NCI-H774 (cell line): ENCODE measurements at regions not wholly inside any gene's neighbourhood (a gene's known extent, or its start where the extent isn't known, plus 50 kb on each side); places are given as distances from the start of the nearest gene placed in this dataset.

Experiments used
- DNase-seq: peaks from one replicate; lab custom pipeline; 2025; lab: John Stamatoyannopoulos, UW

GRCh38 chr2:46831051-46831868 is 84.3 kb downstream of the MCFD2 start:
- no peak for DNase-seq

DNA sequence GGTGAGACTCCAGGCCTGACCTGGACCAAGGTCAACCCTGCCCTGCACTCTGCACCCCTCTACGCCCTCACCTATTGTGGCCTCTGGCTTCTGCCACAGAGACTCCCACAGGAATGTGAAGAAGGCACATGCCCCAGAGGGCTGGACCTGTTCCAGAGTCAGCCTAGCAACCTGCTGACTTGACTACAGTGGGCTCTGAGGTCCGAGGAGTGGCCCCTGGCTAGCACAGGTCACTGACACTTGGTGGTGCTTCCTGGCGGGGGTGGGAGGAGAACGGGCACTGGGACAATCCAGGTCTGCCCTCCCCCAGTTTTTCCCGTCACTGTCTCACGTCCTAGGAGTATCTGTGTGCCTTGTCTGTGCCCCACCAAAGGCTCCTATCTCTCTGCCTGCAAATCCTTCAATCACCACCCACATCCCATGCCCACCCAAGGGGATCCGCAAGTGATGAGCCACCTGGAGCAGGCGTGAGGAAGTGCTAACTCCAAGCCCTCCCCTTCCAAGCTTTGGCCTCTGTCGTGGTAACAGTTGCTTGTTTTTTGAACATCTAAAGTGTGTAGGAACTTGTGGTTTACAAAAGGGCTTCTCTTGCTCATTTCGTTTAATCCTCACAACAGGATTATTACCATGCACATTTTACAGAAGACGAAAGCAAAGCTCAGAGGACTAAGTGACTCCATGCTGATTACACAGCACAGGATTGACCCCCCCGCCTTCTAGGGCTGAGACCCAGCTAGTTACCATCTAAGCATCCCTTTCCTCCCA is 86.2 kb downstream of the MCFD2 start:
- DNase-seq = no peak

GRCh38 chr2:46828491-46829230 is 86.9 kb downstream of the MCFD2 start:
- no peak for DNase-seq

DNA sequence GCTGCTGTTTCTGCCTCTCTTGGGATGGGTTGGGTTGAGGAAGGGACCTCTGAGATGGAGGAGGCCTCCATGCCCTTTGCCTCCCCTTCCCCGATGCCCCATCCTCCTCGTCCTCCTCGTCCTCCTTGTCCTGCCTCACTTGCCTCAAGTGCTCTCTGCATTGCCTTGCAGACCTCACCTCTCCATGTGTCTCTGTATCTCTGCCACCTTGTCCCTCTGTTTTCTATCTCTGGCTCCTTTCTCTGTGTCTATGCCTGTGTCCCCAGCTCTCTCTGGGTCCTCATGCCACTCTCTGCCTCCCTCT is 87.5 kb downstream of the MCFD2 start:
- no peak for DNase-seq

DNA sequence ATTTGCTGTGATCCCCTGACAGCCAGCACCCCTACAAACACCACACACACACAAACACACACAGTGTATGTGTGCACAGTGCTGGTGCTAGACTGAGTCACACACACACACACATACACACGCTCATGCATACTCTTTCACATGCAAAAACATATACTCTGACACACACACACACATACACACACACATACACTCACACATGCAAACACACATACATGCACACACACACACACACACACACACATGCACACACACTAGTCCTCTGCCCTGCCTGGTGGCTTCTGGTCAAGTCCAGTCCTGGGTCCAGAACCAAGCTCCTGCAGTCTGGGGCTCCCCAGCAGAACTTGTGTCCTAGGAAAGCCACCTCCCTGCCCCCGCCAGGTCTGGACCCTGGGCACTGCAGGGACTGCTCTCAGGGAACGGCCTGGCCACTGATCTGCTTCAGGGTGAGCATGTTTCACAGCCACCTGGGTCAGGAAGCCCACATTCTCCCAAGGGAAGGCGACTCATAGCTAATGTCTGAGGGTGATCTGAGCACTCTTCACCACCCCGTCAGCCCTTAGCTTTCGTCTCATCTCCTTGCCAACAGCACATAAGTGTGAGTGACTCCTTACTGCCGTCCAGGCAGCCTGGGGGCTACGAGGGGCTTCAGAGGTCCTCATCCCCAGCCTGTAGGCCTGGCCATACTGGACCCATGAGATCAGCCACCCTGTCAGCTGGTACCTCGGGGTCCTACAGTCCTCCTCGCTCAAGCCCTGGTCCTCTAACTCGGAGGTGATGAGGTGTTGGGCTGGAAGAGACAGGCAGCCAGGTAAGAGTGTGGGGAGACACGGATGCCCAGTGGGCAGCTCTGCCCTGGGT is 88.1 kb downstream of the MCFD2 start:
- DNase-seq = no peak

GRCh38 chr2:46826569-46827245 is 88.9 kb downstream of the MCFD2 start:
- no peak for DNase-seq

GRCh38 chr2:46825939-46826568 is 89.6 kb downstream of the MCFD2 start:
- no peak for DNase-seq

- DNase-seq = no peak
Observed at GRCh38 chr2:46825231-46825938, 90.2 kb downstream of the MCFD2 start.

DNA sequence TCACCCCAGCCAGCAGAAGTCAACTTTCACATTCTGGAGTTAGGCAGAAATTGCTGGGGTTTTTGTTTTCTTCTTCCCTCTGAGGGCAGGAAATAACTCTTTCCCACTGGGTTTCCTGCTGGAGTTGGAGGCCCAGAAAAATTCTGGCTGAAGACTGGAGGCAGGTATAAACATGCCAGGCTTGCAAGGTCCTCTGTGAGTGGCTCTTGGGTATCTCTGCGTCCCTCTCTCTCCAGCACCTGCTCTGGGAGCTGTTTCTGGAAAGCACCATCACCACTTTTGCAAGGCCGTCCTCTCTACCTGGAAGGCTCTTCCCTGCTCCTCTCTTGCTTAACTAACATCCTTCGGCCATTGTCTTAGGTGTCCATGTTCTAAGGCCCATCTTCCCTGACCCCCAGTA is 91.0 kb downstream of the MCFD2 start:
- DNase-seq = no peak

GRCh38 chr2:46821600-46821999 is 94.0 kb downstream of the MCFD2 start:
- DNase-seq = no peak

DNA sequence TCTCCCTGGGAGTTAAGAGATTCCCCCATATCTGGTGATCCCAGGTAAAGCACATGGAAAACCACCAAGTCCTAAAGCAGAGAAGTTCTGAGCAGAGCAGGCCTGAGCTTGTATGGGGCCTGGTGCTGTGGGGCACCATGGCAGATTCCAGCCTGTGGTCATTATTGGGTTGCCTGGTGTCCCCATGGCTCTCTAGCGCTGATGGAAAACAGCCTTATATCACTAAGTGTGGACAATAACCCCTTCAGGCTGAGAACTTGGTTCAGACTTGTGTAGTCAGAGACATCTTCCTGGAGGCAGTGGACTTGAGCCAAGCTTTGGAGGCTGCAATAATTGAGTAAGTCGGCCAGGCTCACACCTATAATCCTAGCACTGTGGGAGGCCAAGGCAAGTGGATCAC is 96.8 kb downstream of the MCFD2 start:
- no peak for DNase-seq

- DNase-seq = no peak
Observed at GRCh38 chr2:46818141-46818621, 97.4 kb downstream of the MCFD2 start.

GRCh38 chr2:46816846-46817726 is 98.5 kb downstream of the MCFD2 start:
- DNase-seq = no peak

DNA sequence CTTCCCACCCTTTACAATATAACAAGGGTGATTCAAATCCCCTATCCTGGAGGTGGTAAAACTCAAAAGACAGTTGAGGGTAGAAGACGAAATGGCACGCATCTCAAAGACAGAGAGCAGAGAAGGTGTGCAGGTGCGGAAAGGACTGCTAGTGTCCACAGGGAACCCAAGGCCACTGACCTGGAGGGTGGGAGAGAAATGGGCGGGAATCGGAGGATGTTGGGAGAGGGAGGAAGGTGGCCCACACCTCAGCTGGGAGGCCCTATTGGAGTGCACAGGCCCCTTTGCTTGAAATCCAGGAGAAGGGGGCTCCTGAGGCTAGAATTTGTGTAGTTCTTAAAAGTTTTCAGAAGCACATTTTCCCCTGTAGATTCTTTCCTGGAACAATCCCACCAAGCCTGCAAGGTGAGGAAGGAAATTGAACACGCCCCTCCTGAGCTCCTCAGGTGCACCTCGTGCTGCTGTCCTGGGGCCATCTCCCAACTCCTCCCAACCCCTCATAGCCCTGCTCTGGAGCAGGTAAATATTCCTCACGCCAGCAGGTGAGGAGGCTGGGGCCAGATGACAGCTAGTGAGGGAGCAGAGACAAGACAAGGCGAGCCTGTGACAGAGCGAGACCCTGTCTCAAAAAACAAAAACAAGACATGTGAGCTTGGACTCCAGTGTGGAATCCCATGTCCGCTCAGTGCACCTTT is 99.3 kb downstream of the MCFD2 start:
- no peak for DNase-seq

DNA sequence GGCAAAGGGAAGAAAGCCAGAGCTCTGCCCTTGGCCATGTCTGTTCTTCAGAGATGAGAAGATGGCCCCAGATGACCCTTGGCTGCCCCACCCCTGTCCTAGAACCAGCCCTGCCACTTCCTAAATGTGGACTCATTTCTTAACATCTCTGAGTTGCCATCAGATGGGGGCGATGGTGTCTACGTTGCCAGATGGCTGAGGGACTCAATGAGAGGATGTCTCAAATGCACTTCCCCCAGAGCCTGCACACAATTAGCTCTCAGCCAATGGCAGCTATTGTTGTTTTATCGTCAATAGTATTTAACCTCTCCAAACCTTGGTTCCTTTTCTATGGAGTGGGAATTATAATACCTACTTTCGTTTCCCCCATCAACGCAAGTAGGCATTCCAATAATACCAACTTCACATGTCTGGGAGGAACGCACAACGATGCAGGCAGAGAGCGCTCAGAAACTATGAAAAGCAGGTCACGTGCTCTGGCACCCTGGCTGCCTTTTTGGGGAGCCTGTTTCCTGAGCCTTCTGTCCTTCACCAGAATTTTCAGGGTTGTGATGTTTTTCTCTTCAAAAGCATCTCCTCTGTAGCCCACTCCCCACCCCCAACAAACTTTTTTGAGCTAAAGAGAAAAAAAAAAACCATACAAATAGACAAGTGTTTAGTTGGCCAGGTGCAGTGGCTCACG is 100.3 kb downstream of the MCFD2 start:
- DNase-seq = no peak

DNA sequence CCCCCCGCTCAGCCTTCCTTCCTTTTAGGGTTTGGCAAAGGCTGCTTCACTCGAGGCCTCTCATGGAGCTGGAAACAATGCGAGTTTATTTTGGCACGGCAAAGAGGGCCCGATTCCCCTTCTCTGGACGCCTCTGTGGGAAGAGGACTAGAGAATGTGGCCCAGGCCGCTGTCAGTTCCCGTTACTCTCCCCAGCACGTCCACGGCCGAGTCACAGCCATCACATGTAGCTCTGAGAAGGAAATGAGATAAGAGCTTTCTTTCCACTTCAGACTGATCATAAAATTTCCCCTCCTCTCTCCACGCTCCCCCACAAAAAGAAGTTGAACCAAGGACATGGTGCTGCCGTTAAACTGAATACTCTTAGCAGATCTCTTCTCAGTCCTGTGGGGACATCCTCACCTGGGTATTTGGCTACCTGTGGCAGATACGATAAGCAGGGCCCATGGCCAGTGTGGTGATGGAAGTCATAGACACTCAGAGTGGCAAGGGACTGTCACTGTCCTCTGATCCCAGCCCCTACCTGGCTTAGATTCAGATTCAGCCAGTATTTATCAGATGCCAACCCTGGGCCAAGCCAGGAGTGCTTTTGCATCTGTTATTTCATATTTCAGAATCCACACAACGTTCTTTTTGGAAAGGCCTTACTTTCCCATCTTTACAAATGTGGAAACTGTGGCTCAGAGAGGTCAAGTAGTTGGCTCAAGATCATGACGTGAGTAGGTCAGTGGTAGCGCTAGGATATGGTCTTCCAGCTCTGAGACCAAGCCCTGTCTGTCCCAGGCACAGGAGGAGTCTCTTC is 101.2 kb downstream of the MCFD2 start:
- DNase-seq = no peak

DNA sequence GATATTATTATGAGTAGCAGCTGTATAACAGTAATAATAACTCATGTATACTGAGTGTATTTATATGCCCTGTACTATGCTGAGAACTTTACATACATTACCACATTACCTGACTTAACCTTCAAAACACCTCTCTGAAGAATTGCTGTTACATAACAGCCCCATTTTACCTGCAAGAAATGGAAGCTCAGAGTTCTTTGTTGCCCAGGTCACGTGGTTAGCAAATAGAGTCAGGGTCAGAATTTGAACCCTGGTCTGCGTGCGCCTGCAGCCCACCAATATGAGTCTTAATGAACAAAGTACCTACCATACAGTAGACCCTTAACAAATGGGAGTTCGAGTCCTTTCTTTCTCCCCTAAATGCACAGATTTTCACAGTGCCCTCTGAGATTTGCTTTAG is 101.9 kb downstream of the MCFD2 start:
- no peak for DNase-seq
